Erythroblast (primary cell): ENCODE measurements at regions not wholly inside any gene's neighbourhood (a gene's known extent, or its start where the extent isn't known, plus 50 kb on each side); places are given as distances from the start of the nearest gene placed in this dataset.

Experiments
- GATA1 ChIP-seq: IDR thresholded peaks from 2 replicates; pipeline ENCODE4 v1.6.1; 2011; ENCODE audit warnings: low read depth, mild to moderate bottlenecking, control low read depth, low read length, moderate library complexity
- POLR2A ChIP-seq: IDR thresholded peaks from 2 replicates; pipeline ENCODE4 v1.6.1; 2011; ENCODE audit warnings: mild to moderate bottlenecking, low read length

DNA sequence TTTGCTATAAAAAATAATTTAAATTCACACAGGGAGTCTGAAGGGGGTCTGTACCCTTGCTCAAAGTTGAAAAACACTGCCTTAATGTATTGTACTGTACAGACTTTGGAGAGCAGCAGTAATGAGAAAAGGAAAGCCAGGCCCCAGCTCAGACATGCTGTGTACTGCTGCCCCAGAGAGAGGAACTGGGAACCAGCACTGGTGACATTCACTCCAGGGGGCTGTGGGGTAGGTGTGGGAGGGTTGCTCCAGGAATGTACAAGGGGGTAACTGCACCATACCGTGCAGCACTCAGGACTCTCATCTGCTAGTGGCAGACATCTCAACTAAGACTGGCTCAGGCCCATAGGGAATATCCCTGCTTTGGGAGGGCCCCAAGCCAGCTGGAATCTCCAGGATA is 146.0 kb upstream of the RMP24 start:
- TF ChIP-seq POLR2A (no peak), GATA1 (no peak)
